HepG2 (cell line): ENCODE measurements at regions not wholly inside any gene's neighbourhood (a gene's known extent, or its start where the extent isn't known, plus 50 kb on each side); places are given as distances from the start of the nearest gene placed in this dataset.

Experiments
- ATAC-seq: fragments of 200-7000 bp; cut with Tn5 transposase; 3 replicates; pipeline ENCODE4 v1.9.1; 2020; ENCODE audit warnings: mild to moderate bottlenecking, moderate library complexity
- BruUV-seq: library from RNA; stranded (reverse); fragments of 400-500 nt; replicated peaks from 2 replicates; lab custom pipeline; 2021; lab: Mats Ljungman, UMichigan
- CTCF ChIA-PET: fragments of 300-600 bp; formaldehyde crosslinking; extraction: SDS; loops from one replicate; lab custom pipeline; 2021; ENCODE audit warnings: low total read pairs, inconsistent platforms, low intra/inter-chr PET ratio; lab: Yijun Ruan, JAX
- POLR2A ChIA-PET: fragments of 350-600 bp; sonication (Branson Sonifier 250); formaldehyde crosslinking; loops from one replicate; lab custom pipeline; 2020; ENCODE audit warnings: antibody characterized with exemption, inconsistent platforms; lab: Yijun Ruan, JAX
- DNase-seq: peaks from one replicate; pipeline ENCODE4 v3.0.0-alpha.2; 2015; ENCODE audit warnings: low spot score
- FAIRE-seq: peaks from 3 replicates; lab custom pipeline; 2011; peaks lifted over from hg19 to GRCh38; lab: Jason Lieb, UNC
- H2AFZ ChIP-seq: one replicate; pipeline ENCODE4 v1.6.1; 2011; ENCODE audit warnings: low read length, inconsistent platforms
- H3K27ac ChIP-seq: fragments of 300-600 bp; 3 replicates; pipeline ENCODE4 v1.8.0; 2011; ENCODE audit warnings: mixed run types, mild to moderate bottlenecking, mixed read lengths, low read length, inconsistent platforms; ENCODE audit not compliant: insufficient read depth; ENCODE audit errors: extremely low read length
- H3K27me3 ChIP-seq, 2 experiments: fragments of 200-600 bp in 1 of 2; 2 replicates in 1 of 2; 3 replicates in 1 of 2; pipeline versions ENCODE4 v1.6.0 to v1.8.0; 2011; ENCODE audit warnings: low read length in 2 of 2, mild to moderate bottlenecking in 2 of 2, moderate library complexity in 2 of 2, inconsistent platforms in 1 of 2; ENCODE audit not compliant: insufficient read depth in 2 of 2, control insufficient read depth in 1 of 2
- H3K36me3 ChIP-seq, 2 experiments: fragments of 200-600 bp in 1 of 2; replicated peaks in 1 of 2; 2 replicates in 1 of 2; 3 replicates in 1 of 2; pipeline versions ENCODE4 v1.5.1 to v1.8.0; 2011; ENCODE audit warnings: low read length in 2 of 2, inconsistent platforms in 1 of 2; ENCODE audit not compliant: insufficient read depth in 2 of 2, control insufficient read depth in 1 of 2
- H3K4me1 ChIP-seq: 2 replicates; pipeline ENCODE4 v1.5.1; 2012; ENCODE audit warnings: low read length, inconsistent platforms; ENCODE audit not compliant: insufficient read depth
- H3K4me2 ChIP-seq: 2 replicates; pipeline ENCODE4 v1.6.0; 2011; ENCODE audit warnings: low read depth, low read length, inconsistent platforms
- H3K4me3 ChIP-seq, 3 experiments: fragments of 200-600 bp in 1 of 3; sonication (generic), shearing (Covaris generic) in 1 of 3; replicated peaks in 1 of 3; 2 replicates each; pipeline ENCODE4 v1.5.1; 2011 to 2016; ENCODE audit warnings: low read length in 3 of 3, inconsistent platforms in 2 of 3, low read depth in 2 of 3, mild to moderate bottlenecking in 2 of 3, control low read depth in 1 of 3, mixed read lengths in 1 of 3; ENCODE audit not compliant: insufficient read depth in 1 of 3
- H3K79me2 ChIP-seq: one replicate; pipeline ENCODE4 v1.6.1; 2011; ENCODE audit warnings: low read length, inconsistent platforms; ENCODE audit not compliant: insufficient read depth
- H3K9ac ChIP-seq: 2 replicates; pipeline ENCODE4 v1.6.0; 2011; ENCODE audit warnings: mild to moderate bottlenecking, low read depth, low read length, inconsistent platforms; ENCODE audit not compliant: insufficient read depth
- H3K9me3 ChIP-seq: 2 replicates; pipeline ENCODE4 v1.5.1; 2012; ENCODE audit warnings: mild to moderate bottlenecking, low read length
- H4K20me1 ChIP-seq: 2 replicates; pipeline ENCODE4 v1.6.0; 2011; ENCODE audit warnings: inconsistent platforms, mild to moderate bottlenecking, low read length, moderate library complexity; ENCODE audit not compliant: insufficient read depth
- GLMP ChIP-seq: sonication (generic); formaldehyde crosslinking; IDR thresholded peaks from 2 replicates; pipeline ENCODE4 v1.9.0; 2021; ENCODE audit warnings: missing genetic modification reagents, mild to moderate bottlenecking, borderline replicate concordance
- ZBTB37 ChIP-seq: sonication (generic); formaldehyde crosslinking; IDR thresholded peaks from 2 replicates; pipeline ENCODE4 v1.4.0; 2020; ENCODE audit warnings: mild to moderate bottlenecking, missing genetic modification reagents
- ZNF512B ChIP-seq: sonication (generic); formaldehyde crosslinking; IDR thresholded peaks from 2 replicates; pipeline ENCODE4 v1.5.1; 2020; ENCODE audit warnings: missing genetic modification reagents, mild to moderate bottlenecking, borderline replicate concordance
- WGBS: methylation state at CpG from one replicate; pipeline ENCODE4 v1.1.6; 2017; ENCODE audit warnings: low lambda C conversion rate; 5-methylcytosine and 5-hydroxymethylcytosine counted together
- in situ Hi-C: cut with HindIII; loops from 2 replicates; pipeline ENCODE4 v1.10.0; 2017; ENCODE audit warnings: low pct_unique_long_range_greater_than_20kb; ENCODE audit not compliant: extremely low pct_ligation_motif_present
- intact Hi-C: fragments of 100-400 bp; cut with micrococcal nuclease; formaldehyde crosslinking; loops from one replicate; pipeline ENCODE4 v1.10.0; 2022; ENCODE audit not compliant: unreplicated experiment

GRCh38 chr1:82478916-82479315, 678.2 kb downstream of the ADGRL2 start:
- ChIA-PET POLR2A (no interaction called here), CTCF (no interaction called here)
- no peak overlapping the region for H3K4me2 ChIP-seq
- H3K27me3 ChIP-seq: no peaks in the 10 kb centered on the region
- intact Hi-C loops (no loop called here), in situ Hi-C loops (no loop called here)
- H4K20me1 ChIP-seq: no peaks in the 10 kb centered on the region
- WGBS: 20% methylated on average over 3 of the region's 3 CpGs
- peaks cover 56% of the 10 kb centered on the region for H3K9me3 ChIP-seq
- no peak overlapping the region for H3K27ac ChIP-seq
- FAIRE-seq: no peak
- no peak overlapping the region for H3K9ac ChIP-seq
- no TSS peak for BruUV-seq
- H3K79me2 ChIP-seq: no peaks in the 10 kb centered on the region
- no peak for ATAC-seq
- H3K4me1 ChIP-seq: no peaks in the 10 kb centered on the region
- H3K36me3 ChIP-seq: no peaks in the 10 kb centered on the region
- no peak overlapping the region for H2AFZ ChIP-seq
- DNase-seq: no peak
- no peak overlapping the region for H3K4me3 ChIP-seq
- no peak for TF ChIP-seq GLMP (CRISPR knock-in tag)
- no peak for TF ChIP-seq ZBTB37 (CRISPR knock-in tag)
- TF ChIP-seq ZNF512B (CRISPR knock-in tag): no peak
